ENCODE measurements at regions not wholly inside any gene's neighbourhood (a gene's known extent, or its start where the extent isn't known, plus 50 kb on each side); places are given as distances from the start of the nearest gene placed in this dataset.
A peak's percentile ranks its signal among the peaks of the same experiment; 100 is the strongest.

DNA sequence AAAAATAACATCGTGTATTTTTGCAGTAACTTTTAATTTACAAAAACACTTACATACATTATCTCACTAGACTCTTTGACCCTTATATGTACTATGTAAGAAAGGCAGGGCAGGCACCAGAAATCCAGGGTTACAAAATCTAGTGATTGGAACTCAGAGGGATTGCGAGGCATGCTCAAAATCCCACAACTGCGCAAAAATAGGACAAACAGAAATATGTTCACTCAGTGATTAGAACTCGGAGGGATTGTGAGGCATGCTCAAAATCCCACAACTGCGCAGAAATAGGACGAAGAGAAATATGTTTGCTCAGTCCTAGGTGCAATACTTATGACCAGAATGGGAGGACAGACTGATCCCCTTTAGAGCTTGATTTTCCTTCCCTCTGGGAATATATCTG is 79.2 kb upstream of the TGFBR2 start:
- H3K9me3 ChIP-seq (ENCODE audit: low read depth) = no peaks in the 10 kb centered on the region
- H3K36me3 ChIP-seq = no peaks in the 10 kb centered on the region
- H3K4me3 ChIP-seq = no peak overlapping the region
- peaks cover 2% of the 10 kb centered on the region for H3K27me3 ChIP-seq
- no peaks in the 10 kb centered on the region for H3K4me1 ChIP-seq (ENCODE audit: low read depth)
- H3K27ac ChIP-seq = no peak overlapping the region
- TF ChIP-seq, protein P1, sequence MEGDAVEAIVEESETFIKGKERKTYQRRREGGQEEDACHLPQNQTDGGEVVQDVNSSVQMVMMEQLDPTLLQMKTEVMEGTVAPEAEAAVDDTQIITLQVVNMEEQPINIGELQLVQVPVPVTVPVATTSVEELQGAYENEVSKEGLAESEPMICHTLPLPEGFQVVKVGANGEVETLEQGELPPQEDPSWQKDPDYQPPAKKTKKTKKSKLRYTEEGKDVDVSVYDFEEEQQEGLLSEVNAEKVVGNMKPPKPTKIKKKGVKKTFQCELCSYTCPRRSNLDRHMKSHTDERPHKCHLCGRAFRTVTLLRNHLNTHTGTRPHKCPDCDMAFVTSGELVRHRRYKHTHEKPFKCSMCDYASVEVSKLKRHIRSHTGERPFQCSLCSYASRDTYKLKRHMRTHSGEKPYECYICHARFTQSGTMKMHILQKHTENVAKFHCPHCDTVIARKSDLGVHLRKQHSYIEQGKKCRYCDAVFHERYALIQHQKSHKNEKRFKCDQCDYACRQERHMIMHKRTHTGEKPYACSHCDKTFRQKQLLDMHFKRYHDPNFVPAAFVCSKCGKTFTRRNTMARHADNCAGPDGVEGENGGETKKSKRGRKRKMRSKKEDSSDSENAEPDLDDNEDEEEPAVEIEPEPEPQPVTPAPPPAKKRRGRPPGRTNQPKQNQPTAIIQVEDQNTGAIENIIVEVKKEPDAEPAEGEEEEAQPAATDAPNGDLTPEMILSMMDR (IDR thresholded peaks at IDR 0.05; ENCODE audit: low read depth, low read length) = no peak
- no peak for DNase-seq (ENCODE audit: low read depth in 1 of 2, low spot score in 1 of 2)

- H3K4me1 ChIP-seq (ENCODE audit: low read depth) = no peaks in the 10 kb centered on the region
- no peak overlapping the region for H3K27ac ChIP-seq
- TF ChIP-seq, protein P1 (IDR thresholded peaks at IDR 0.05; ENCODE audit: low read depth, low read length) = no peak
- no peak for DNase-seq (ENCODE audit: low read depth in 1 of 2, low spot score in 1 of 2)
- H3K9me3 ChIP-seq (ENCODE audit: low read depth) = no peaks in the 10 kb centered on the region
- no peaks in the 10 kb centered on the region for H3K36me3 ChIP-seq
- H3K27me3 ChIP-seq = no peaks in the 10 kb centered on the region
- H3K4me3 ChIP-seq = no peak overlapping the region
Measured at GRCh38 chr3:30527720-30528119, 78.7 kb upstream of the TGFBR2 start.

DNA sequence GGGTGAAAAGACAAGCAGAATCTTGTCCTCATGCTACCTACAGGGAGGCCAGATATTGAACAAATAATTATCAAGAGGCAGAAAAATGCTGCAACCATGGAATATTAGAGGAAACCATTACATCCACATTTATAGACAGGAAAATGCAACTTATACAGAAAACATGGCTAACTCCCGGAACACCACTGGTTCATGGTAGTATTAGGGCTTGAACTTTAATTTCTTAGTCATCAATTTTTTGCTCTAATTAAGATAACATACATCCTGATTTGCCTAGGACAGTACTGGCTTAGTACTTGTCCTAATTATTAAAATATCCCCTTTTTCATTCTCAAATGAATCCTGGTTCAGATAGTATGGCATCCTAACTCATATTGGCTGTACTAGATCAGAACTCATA is 76.3 kb upstream of the TGFBR2 start:
- H3K4me1 ChIP-seq (ENCODE audit: low read depth) = no peaks in the 10 kb centered on the region
- H3K27me3 ChIP-seq = no peaks in the 10 kb centered on the region
- H3K36me3 ChIP-seq = no peaks in the 10 kb centered on the region
- no peak for DNase-seq (ENCODE audit: low read depth in 1 of 2, low spot score in 1 of 2)
- H3K27ac ChIP-seq = no peak overlapping the region
- TF ChIP-seq, protein P1 (IDR thresholded peaks at IDR 0.05; ENCODE audit: low read depth, low read length) = no peak
- H3K4me3 ChIP-seq = no peak overlapping the region
- no peaks in the 10 kb centered on the region for H3K9me3 ChIP-seq (ENCODE audit: low read depth)

GRCh38 chr3:30531017-30531570 is 75.3 kb upstream of the TGFBR2 start:
- TF ChIP-seq, protein P1 (IDR thresholded peaks at IDR 0.05; ENCODE audit: low read depth, low read length) = no peak
- no peak overlapping the region for H3K27ac ChIP-seq
- no peaks in the 10 kb centered on the region for H3K27me3 ChIP-seq
- H3K36me3 ChIP-seq = no peaks in the 10 kb centered on the region
- no peaks in the 10 kb centered on the region for H3K4me1 ChIP-seq (ENCODE audit: low read depth)
- no peaks in the 10 kb centered on the region for H3K9me3 ChIP-seq (ENCODE audit: low read depth)
- H3K4me3 ChIP-seq = no peak overlapping the region
- no peak for DNase-seq (ENCODE audit: low read depth in 1 of 2, low spot score in 1 of 2)

- TF ChIP-seq, protein P1 (IDR thresholded peaks at IDR 0.05; ENCODE audit: low read depth, low read length) = no peak
- no peak for DNase-seq (ENCODE audit: low read depth in 1 of 2, low spot score in 1 of 2)
- H3K9me3 ChIP-seq (ENCODE audit: low read depth) = no peaks in the 10 kb centered on the region
- no peak overlapping the region for H3K4me3 ChIP-seq
- H3K4me1 ChIP-seq (ENCODE audit: low read depth) = no peaks in the 10 kb centered on the region
- H3K27me3 ChIP-seq = no peaks in the 10 kb centered on the region
- no peaks in the 10 kb centered on the region for H3K36me3 ChIP-seq
- no peak overlapping the region for H3K27ac ChIP-seq
Measured at GRCh38 chr3:30535525-30535924, 70.9 kb upstream of the TGFBR2 start.

DNA sequence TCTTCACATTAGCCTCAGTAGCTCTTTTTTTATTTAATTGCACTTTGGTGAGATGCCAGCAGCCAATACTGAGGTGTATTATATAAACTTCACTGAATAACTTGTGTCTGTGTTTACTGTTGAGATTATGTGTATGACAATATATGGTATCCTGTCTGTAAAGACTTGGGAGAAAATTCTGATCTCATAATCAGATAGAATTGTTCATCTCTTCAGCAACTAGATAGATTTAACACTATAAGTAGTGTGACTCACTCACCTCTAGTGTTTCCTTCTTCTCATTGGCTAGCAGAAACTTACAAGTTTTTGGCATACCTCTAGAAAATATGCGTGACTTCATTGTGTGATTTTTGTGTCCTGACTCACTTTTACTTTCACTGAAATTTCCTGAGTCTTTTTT is 67.6 kb upstream of the TGFBR2 start:
- Histone ChIP-seq H3K36me3 (no peaks in the 10 kb centered on the region), H3K4me3 (no peak overlapping the region), H3K9me3 (ENCODE audit: low read depth) (no peaks in the 10 kb centered on the region), H3K4me1 (ENCODE audit: low read depth) (no peaks in the 10 kb centered on the region), H3K27me3 (no peaks in the 10 kb centered on the region), H3K27ac (no peak overlapping the region)
- TF ChIP-seq, protein P1 (IDR thresholded peaks at IDR 0.05; ENCODE audit: low read depth, low read length) = no peak
- DNase-seq (ENCODE audit: low read depth in 1 of 2, low spot score in 1 of 2) = peak in 1 of 2 donors; percentile 74

Data from cardiac muscle cell (in vitro differentiated cells and primary cell).